ENCODE measurements at regions not wholly inside any gene's neighbourhood (a gene's known extent, or its start where the extent isn't known, plus 50 kb on each side); places are given as distances from the start of the nearest gene placed in this dataset.

DNA sequence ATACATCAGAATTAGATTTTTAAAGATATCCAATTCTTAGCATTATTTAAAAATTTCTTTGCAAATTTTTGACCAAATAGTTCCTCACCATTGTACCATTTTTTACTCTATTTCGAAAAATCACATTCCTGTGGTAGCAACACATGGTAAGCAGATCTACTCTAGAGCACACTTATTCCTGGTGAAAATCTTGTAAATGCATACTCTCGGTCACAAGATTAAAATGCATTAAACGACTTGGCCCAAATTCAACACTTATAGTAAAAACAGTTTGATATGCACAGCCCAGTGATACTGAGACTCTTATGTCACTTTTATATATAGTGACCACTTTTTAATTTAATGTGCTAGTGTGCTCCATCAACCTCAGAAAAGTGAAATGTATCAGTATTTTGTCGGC lies 208.8 kb upstream of the TARS1 start:
- Histone ChIP-seq H3K36me3 (no peaks in the 10 kb centered on the region), H3K4me1 (peaks cover 0 to 10% of the 10 kb centered on the region in 2 donors), H3K4me3 (no peak overlapping the region), H3K27me3 (no peaks in the 10 kb centered on the region), H3K9me3 (no peaks in the 10 kb centered on the region), H3K27ac (no peak overlapping the region)
- DNase-seq (no peak), ATAC-seq (no peak)
- TF ChIP-seq POLR2A (IDR thresholded peaks at IDR 0.05), result no peak
- TF ChIP-seq, protein P1, sequence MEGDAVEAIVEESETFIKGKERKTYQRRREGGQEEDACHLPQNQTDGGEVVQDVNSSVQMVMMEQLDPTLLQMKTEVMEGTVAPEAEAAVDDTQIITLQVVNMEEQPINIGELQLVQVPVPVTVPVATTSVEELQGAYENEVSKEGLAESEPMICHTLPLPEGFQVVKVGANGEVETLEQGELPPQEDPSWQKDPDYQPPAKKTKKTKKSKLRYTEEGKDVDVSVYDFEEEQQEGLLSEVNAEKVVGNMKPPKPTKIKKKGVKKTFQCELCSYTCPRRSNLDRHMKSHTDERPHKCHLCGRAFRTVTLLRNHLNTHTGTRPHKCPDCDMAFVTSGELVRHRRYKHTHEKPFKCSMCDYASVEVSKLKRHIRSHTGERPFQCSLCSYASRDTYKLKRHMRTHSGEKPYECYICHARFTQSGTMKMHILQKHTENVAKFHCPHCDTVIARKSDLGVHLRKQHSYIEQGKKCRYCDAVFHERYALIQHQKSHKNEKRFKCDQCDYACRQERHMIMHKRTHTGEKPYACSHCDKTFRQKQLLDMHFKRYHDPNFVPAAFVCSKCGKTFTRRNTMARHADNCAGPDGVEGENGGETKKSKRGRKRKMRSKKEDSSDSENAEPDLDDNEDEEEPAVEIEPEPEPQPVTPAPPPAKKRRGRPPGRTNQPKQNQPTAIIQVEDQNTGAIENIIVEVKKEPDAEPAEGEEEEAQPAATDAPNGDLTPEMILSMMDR (IDR thresholded peaks at IDR 0.05 in 4 of 5, conservative IDR thresholded peaks at IDR 0.05 in 1 of 5), result no peak
- intact Hi-C loops (cut with DNase I; ENCODE audit: low total_unique reads) (no loop called here), in situ Hi-C loops (cut with MboI; ENCODE audit: low sequenced_read_pairs in 4 of 4) (no loop called here)

DNA sequence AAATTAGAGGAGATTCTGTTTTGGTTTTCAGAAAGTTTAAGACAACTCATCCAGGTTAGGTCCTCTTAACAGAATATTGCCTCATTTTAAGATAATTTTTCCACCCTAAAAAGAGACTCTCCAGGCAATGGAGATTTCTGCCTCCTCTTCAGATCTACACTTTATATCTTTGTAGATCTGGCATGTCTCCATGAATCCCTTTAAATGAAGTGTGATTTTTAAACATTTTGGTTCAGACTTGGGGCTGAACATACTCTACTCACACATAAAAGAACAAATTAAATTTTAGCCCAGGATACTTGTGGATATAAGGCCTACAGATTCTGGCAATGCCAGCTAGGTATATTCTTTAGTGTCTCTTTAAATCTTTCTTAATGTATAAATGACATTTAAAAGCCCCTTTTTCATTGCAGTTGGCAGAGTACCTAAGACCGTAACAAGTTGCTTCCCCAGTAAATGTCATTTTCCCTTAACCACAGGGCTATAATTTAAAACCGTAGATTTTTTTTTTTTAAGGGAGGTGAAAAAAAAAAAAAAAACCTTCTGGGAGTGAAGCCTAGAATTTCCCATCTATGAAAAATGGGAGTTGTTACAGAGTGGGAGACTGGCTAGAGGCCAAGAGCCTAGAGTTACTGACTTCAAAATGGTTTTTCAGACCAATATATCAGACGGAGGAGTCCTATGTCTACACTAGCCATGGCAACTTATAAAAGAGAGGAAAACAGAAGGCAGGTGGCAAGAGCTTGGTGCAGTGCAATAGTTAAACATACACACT lies 207.8 kb upstream of the TARS1 start:
- DNase-seq, result no peak
- TF ChIP-seq, protein P1 (IDR thresholded peaks at IDR 0.05 in 4 of 5, conservative IDR thresholded peaks at IDR 0.05 in 1 of 5), result no peak
- TF ChIP-seq POLR2A (IDR thresholded peaks at IDR 0.05), result no peak
- Histone ChIP-seq H3K9me3 (no peaks in the 10 kb centered on the region), H3K36me3 (no peaks in the 10 kb centered on the region), H3K4me1 (peaks cover 0 to 10% of the 10 kb centered on the region in 2 donors), H3K27ac (no peak overlapping the region), H3K4me3 (no peak overlapping the region), H3K27me3 (no peaks in the 10 kb centered on the region)
- intact Hi-C loops (cut with DNase I; ENCODE audit: low total_unique reads), result no loop called here
- no peak for ATAC-seq
- in situ Hi-C loops (cut with MboI; ENCODE audit: low sequenced_read_pairs in 4 of 4), result no loop called here

DNA sequence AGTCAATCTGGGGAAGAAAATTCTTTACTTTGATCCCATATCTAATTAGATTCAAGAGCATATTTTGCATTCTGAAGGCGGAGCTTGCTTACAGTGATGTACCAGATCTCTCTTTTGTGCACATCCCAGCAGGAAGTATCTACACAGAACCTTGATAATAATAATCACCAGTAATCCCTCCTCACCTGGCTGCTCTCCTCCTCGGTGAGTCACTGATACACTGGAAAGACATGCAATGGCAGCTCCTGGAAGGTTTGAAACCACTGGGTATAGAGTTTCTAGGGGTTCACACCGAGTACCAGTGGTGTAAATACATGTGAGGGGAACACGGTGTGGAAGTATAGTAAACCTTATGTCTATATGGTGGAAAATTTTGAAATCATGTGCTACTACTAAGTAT lies 205.5 kb upstream of the TARS1 start:
- ATAC-seq (no peak), DNase-seq (no peak)
- Histone ChIP-seq H3K4me1 (no peaks in the 10 kb centered on the region), H3K4me3 (no peak overlapping the region), H3K27me3 (no peaks in the 10 kb centered on the region), H3K36me3 (no peaks in the 10 kb centered on the region), H3K27ac (no peak overlapping the region), H3K9me3 (no peaks in the 10 kb centered on the region)
- TF ChIP-seq, protein P1 (IDR thresholded peaks at IDR 0.05 in 4 of 5, conservative IDR thresholded peaks at IDR 0.05 in 1 of 5), result no peak
- in situ Hi-C loops (cut with MboI; ENCODE audit: low sequenced_read_pairs in 4 of 4), result no loop called here
- intact Hi-C loops (cut with DNase I; ENCODE audit: low total_unique reads), result no loop called here

DNA sequence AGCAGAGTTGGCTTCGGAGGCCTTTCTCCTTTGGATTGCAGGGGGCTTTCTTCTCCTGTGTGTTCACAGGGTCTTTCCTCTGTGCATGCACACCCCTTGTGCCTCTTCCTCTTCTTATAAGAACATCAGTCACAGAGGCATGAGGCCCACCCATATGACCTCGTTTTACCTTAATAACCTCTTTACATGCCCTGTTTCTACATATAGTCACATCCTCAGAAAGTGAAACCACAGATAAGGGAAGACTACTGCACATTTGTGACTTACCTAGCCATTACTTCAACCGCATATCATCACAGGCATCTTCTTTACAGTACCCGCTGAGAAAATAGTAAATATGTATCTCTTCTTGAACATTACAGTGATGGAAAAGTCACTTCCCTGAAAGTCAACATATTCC lies 204.9 kb upstream of the TARS1 start:
- Histone ChIP-seq H3K27me3 (no peaks in the 10 kb centered on the region), H3K36me3 (no peaks in the 10 kb centered on the region), H3K27ac (no peak overlapping the region), H3K9me3 (no peaks in the 10 kb centered on the region), H3K4me1 (no peaks in the 10 kb centered on the region), H3K4me3 (no peak overlapping the region)
- ATAC-seq, result no peak
- intact Hi-C loops (cut with DNase I; ENCODE audit: low total_unique reads), result no loop called here
- in situ Hi-C loops (cut with MboI; ENCODE audit: low sequenced_read_pairs in 4 of 4), result no loop called here
- TF ChIP-seq, protein P1 (IDR thresholded peaks at IDR 0.05 in 4 of 5, conservative IDR thresholded peaks at IDR 0.05 in 1 of 5), result no peak
- TF ChIP-seq POLR2A (IDR thresholded peaks at IDR 0.05), result no peak
- no peak for DNase-seq

DNA sequence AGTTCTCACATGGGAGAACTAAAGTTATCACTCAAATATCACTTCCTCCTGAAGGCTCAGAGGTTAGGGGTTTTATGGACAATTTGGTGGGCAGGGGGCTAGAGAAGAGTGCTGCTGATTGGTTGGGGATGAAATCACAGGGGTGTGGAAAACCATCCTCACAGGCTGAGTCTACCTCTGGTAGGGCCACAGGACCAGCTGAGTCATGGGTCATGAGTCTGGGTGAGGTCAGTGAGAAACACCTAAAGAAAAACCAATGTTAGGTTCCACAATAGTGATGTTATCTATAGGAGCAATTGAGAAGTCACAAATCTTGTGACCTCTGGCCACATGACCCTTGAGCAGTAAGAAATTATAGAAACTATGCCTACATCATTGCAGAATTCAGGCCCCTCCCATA lies 203.3 kb upstream of the TARS1 start:
- no peak for TF ChIP-seq POLR2A (IDR thresholded peaks at IDR 0.05)
- TF ChIP-seq, protein P1 (IDR thresholded peaks at IDR 0.05 in 4 of 5, conservative IDR thresholded peaks at IDR 0.05 in 1 of 5), result no peak
- intact Hi-C loops (cut with DNase I; ENCODE audit: low total_unique reads), result no loop called here
- ATAC-seq, result no peak

More for the DNA sequence above, 203.3 kb upstream of the TARS1 start:
- Histone ChIP-seq H3K4me3 (no peak overlapping the region), H3K4me1 (no peaks in the 10 kb centered on the region), H3K27ac (no peak overlapping the region), H3K9me3 (no peaks in the 10 kb centered on the region), H3K36me3 (no peaks in the 10 kb centered on the region), H3K27me3 (no peaks in the 10 kb centered on the region)
- DNase-seq, result no peak
- in situ Hi-C loops (cut with MboI; ENCODE audit: low sequenced_read_pairs in 4 of 4), result no loop called here
